ENCODE measurements at regions not wholly inside any gene's neighbourhood (a gene's known extent, or its start where the extent isn't known, plus 50 kb on each side); places are given as distances from the start of the nearest gene placed in this dataset.
A peak's percentile ranks its signal among the peaks of the same experiment; 100 is the strongest.

GRCh38 chr4:56286763-56287162 is 100.5 kb downstream of the AASDH start:
- Histone ChIP-seq H3K27me3 (ENCODE audit: control insufficient read depth, insufficient read depth, low read length) (no peaks in the 10 kb centered on the region), H3K4me3 (ENCODE audit: low read depth, low read length) (no peak overlapping the region), H3K36me3 (ENCODE audit: control insufficient read depth, insufficient read depth, low read length) (no peaks in the 10 kb centered on the region)
- FAIRE-seq (no peak), DNase-seq (ENCODE audit: low read depth) (no peak)
- no peak for TF ChIP-seq CTCF (IDR thresholded peaks at IDR 0.05; ENCODE audit: insufficient read depth, low read length, severe bottlenecking)

GRCh38 chr4:56283375-56283774 is 103.9 kb downstream of the AASDH start:
- no peaks in the 10 kb centered on the region for H3K36me3 ChIP-seq (ENCODE audit: control insufficient read depth, insufficient read depth, low read length)
- H3K4me3 ChIP-seq (ENCODE audit: low read depth, low read length) = no peak overlapping the region
- DNase-seq (ENCODE audit: low read depth) (no peak), FAIRE-seq (no peak)
- TF ChIP-seq CTCF (IDR thresholded peaks at IDR 0.05; ENCODE audit: insufficient read depth, low read length, severe bottlenecking) = no peak
- no peaks in the 10 kb centered on the region for H3K27me3 ChIP-seq (ENCODE audit: control insufficient read depth, insufficient read depth, low read length)

- no peak for TF ChIP-seq CTCF (IDR thresholded peaks at IDR 0.05; ENCODE audit: insufficient read depth, low read length, severe bottlenecking)
- FAIRE-seq (no peak), DNase-seq (ENCODE audit: low read depth) (no peak)
- no peaks in the 10 kb centered on the region for H3K36me3 ChIP-seq (ENCODE audit: control insufficient read depth, insufficient read depth, low read length)
- H3K4me3 ChIP-seq (ENCODE audit: low read depth, low read length) = no peak overlapping the region
- no peaks in the 10 kb centered on the region for H3K27me3 ChIP-seq (ENCODE audit: control insufficient read depth, insufficient read depth, low read length)
Measured at GRCh38 chr4:56282004-56282403, 105.3 kb downstream of the AASDH start.

- DNase-seq (ENCODE audit: low read depth) = peak; percentile 22
- no peak for FAIRE-seq
- no peaks in the 10 kb centered on the region for H3K27me3 ChIP-seq (ENCODE audit: control insufficient read depth, insufficient read depth, low read length)
- H3K4me3 ChIP-seq (ENCODE audit: low read depth, low read length) = no peak overlapping the region
- no peaks in the 10 kb centered on the region for H3K36me3 ChIP-seq (ENCODE audit: control insufficient read depth, insufficient read depth, low read length)
- TF ChIP-seq CTCF (IDR thresholded peaks at IDR 0.05; ENCODE audit: insufficient read depth, low read length, severe bottlenecking) = no peak
Measured at GRCh38 chr4:56276547-56276946, 110.7 kb downstream of the AASDH start.

- Histone ChIP-seq H3K27me3 (ENCODE audit: control insufficient read depth, insufficient read depth, low read length) (no peaks in the 10 kb centered on the region), H3K36me3 (ENCODE audit: control insufficient read depth, insufficient read depth, low read length) (no peaks in the 10 kb centered on the region), H3K4me3 (ENCODE audit: low read depth, low read length) (no peak overlapping the region)
- DNase-seq (ENCODE audit: low read depth) (no peak), FAIRE-seq (no peak)
- TF ChIP-seq CTCF (IDR thresholded peaks at IDR 0.05; ENCODE audit: insufficient read depth, low read length, severe bottlenecking) = no peak
Measured at GRCh38 chr4:56273391-56273790, 113.9 kb downstream of the AASDH start.

- no peaks in the 10 kb centered on the region for H3K27me3 ChIP-seq (ENCODE audit: control insufficient read depth, insufficient read depth, low read length)
- TF ChIP-seq CTCF (IDR thresholded peaks at IDR 0.05; ENCODE audit: insufficient read depth, low read length, severe bottlenecking) = no peak
- DNase-seq (ENCODE audit: low read depth) = no peak
- H3K36me3 ChIP-seq (ENCODE audit: control insufficient read depth, insufficient read depth, low read length) = no peaks in the 10 kb centered on the region
- no peak for FAIRE-seq
- no peak overlapping the region for H3K4me3 ChIP-seq (ENCODE audit: low read depth, low read length)
Measured at GRCh38 chr4:56272927-56273326, 114.4 kb downstream of the AASDH start.
